Muscle of arm (tissue), 1 donor: ENCODE measurements at regions not wholly inside any gene's neighbourhood (a gene's known extent, or its start where the extent isn't known, plus 50 kb on each side); places are given as distances from the start of the nearest gene placed in this dataset.

Experiments used
- DNase-seq: peaks from one replicate; pipeline ENCODE4 v3.0.0-alpha.2; 2013

GRCh38 chr13:90533866-90534265 is 813.6 kb upstream of the MIR17HG start:
- no peak for DNase-seq

GRCh38 chr13:90534617-90535370 is 812.7 kb upstream of the MIR17HG start:
- DNase-seq: no peak

- DNase-seq: no peak
Measured at GRCh38 chr13:90535421-90535820, 812.1 kb upstream of the MIR17HG start.

GRCh38 chr13:90538063-90538462 is 809.4 kb upstream of the MIR17HG start:
- DNase-seq: no peak

- no peak for DNase-seq
Measured at GRCh38 chr13:90541346-90541745, 806.1 kb upstream of the MIR17HG start.

GRCh38 chr13:90542959-90543505 is 804.5 kb upstream of the MIR17HG start:
- no peak for DNase-seq

- DNase-seq: no peak
Measured at GRCh38 chr13:90545070-90545840, 802.2 kb upstream of the MIR17HG start.

- no peak for DNase-seq
Measured at GRCh38 chr13:90547272-90547790, 800.2 kb upstream of the MIR17HG start.

GRCh38 chr13:90551253-90551652 is 796.2 kb upstream of the MIR17HG start:
- DNase-seq: no peak

- no peak for DNase-seq
Measured at GRCh38 chr13:90552702-90553101, 794.8 kb upstream of the MIR17HG start.

- DNase-seq: no peak
Measured at GRCh38 chr13:90553159-90553558, 794.3 kb upstream of the MIR17HG start.

GRCh38 chr13:90557626-90558025 is 789.9 kb upstream of the MIR17HG start:
- DNase-seq: no peak

- DNase-seq: no peak
Measured at GRCh38 chr13:90562443-90562842, 785.0 kb upstream of the MIR17HG start.

GRCh38 chr13:90564096-90564495 is 783.4 kb upstream of the MIR17HG start:
- DNase-seq: no peak

- no peak for DNase-seq
Measured at GRCh38 chr13:90564566-90564965, 782.9 kb upstream of the MIR17HG start.

GRCh38 chr13:90565985-90566713 is 781.3 kb upstream of the MIR17HG start:
- DNase-seq: no peak

GRCh38 chr13:90568165-90568564 is 779.3 kb upstream of the MIR17HG start:
- no peak for DNase-seq

GRCh38 chr13:90576067-90576466 is 771.4 kb upstream of the MIR17HG start:
- DNase-seq: no peak

- DNase-seq: no peak
Measured at GRCh38 chr13:90577726-90578125, 769.8 kb upstream of the MIR17HG start.

- DNase-seq: no peak
Measured at GRCh38 chr13:90585392-90585791, 762.1 kb upstream of the MIR17HG start.

- DNase-seq: no peak
Measured at GRCh38 chr13:90591260-90591926, 756.1 kb upstream of the MIR17HG start.

GRCh38 chr13:90591927-90592268 is 755.6 kb upstream of the MIR17HG start:
- no peak for DNase-seq
